ENCODE measurements at regions not wholly inside any gene's neighbourhood (a gene's known extent, or its start where the extent isn't known, plus 50 kb on each side); places are given as distances from the start of the nearest gene placed in this dataset.

DNA sequence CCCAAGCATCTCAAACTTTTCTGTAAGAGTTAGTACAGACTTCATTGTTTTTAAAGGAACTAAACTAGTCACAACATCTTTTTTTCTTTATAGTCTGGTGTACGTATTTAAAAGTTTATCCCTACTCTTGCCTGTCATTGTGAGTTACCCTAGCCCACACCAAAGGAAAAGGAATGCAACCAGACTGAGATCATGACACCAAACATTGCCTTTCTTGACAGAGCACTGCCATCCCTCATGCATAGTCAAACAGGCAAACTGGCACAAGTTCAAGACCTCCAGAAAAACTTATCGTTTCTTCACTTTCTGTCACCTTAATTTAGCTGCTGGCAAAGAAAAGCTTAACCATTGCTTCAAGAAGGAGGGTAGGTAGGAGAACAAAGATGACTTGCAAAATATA, 448.4 kb upstream of the MANEA start:
- in situ Hi-C loops (cut with MboI), result no loop called here
- Histone ChIP-seq H3K9ac (ENCODE audit: control insufficient read depth, insufficient read depth, low read length) (no peak overlapping the region), H3K79me2 (ENCODE audit: control insufficient read depth, insufficient read depth, low read length) (no peaks in the 10 kb centered on the region), H3K9me3 (replicated peaks; ENCODE audit: control insufficient read depth, insufficient read depth, low read length) (no peaks in the 10 kb centered on the region), H3K4me3 (no peak overlapping the region), H3K4me2 (ENCODE audit: control insufficient read depth, insufficient read depth) (no peak overlapping the region), H2AFZ (ENCODE audit: control insufficient read depth, low read depth, low read length) (no peak overlapping the region), H4K20me1 (ENCODE audit: control insufficient read depth, insufficient read depth) (no peaks in the 10 kb centered on the region), H3K4me1 (ENCODE audit: control insufficient read depth, insufficient read depth, low read length) (no peaks in the 10 kb centered on the region), H3K27me3 (replicated peaks in 1 of 2; ENCODE audit: control insufficient read depth in 2 of 2, insufficient read depth in 2 of 2, low read length in 1 of 2) (no peaks in the 10 kb centered on the region), H3K27ac (ENCODE audit: control insufficient read depth, insufficient read depth) (no peak overlapping the region), H3K36me3 (ENCODE audit: control insufficient read depth in 2 of 2, insufficient read depth in 2 of 2, low read length in 1 of 2) (no peaks in the 10 kb centered on the region)
- CTCF ChIA-PET, result no interaction called here
- BruUV-seq (replicated peaks), result no TSS peak
- DNase-seq (ENCODE audit: low read depth, low spot score), result no peak
- SMC1A ChIA-PET (ENCODE audit: uncharacterized antibody, unreplicated experiment), result no interaction called here
- POLR2A ChIA-PET, result no interaction called here
- no peak for FAIRE-seq
- TF ChIP-seq NR2C1 (IDR thresholded peaks at IDR 0.05) (no peak), ZZZ3 (IDR thresholded peaks at IDR 0.05; ENCODE audit: control insufficient read depth, insufficient read length, low read depth) (no peak)
- intact Hi-C loops (cut with micrococcal nuclease; ENCODE audit: unreplicated experiment), result no loop called here
- RAD21 ChIA-PET (ENCODE audit: unreplicated experiment), result no interaction called here
- no peak for ATAC-seq
- 8% methylated on average over 2 of the region's 2 CpGs for WGBS (ENCODE audit: insufficient coverage, insufficient replicate concordance, low lambda C conversion rate, missing lambda C conversion rate)

DNA sequence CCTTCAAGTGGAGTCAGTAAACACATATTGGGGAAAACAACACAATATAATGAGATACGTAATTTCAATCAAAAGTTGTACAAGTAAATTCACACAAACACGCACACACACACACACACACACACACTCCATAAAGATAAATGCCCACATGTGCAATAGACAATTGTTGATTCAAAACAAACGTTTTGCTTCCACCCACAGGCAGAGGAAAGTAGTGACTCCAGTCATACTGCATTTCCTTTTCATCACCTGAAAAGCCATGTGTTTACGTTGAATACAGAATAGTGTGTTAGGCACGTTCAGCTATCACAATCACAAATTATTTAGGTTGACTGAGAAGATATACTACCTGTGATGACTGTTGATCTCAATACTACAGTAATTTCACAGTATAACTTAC, 443.8 kb upstream of the MANEA start:
- RAD21 ChIA-PET (ENCODE audit: unreplicated experiment), result no interaction called here
- no peak overlapping the region for H3K4me2 ChIP-seq (ENCODE audit: control insufficient read depth, insufficient read depth)
- POLR2A ChIA-PET, result no interaction called here
- peak; percentile 54 for ATAC-seq
- no peaks in the 10 kb centered on the region for H4K20me1 ChIP-seq (ENCODE audit: control insufficient read depth, insufficient read depth)
- no peak overlapping the region for H3K9ac ChIP-seq (ENCODE audit: control insufficient read depth, insufficient read depth, low read length)
- no peak overlapping the region for H3K4me3 ChIP-seq
- no peak overlapping the region for H2AFZ ChIP-seq (ENCODE audit: control insufficient read depth, low read depth, low read length)
- SMC1A ChIA-PET (ENCODE audit: uncharacterized antibody, unreplicated experiment), result no interaction called here
- H3K27ac ChIP-seq (ENCODE audit: control insufficient read depth, insufficient read depth), result no peak overlapping the region
- WGBS (ENCODE audit: insufficient coverage, insufficient replicate concordance, low lambda C conversion rate, missing lambda C conversion rate), result 3% methylated on average over 5 of the region's 5 CpGs
- FAIRE-seq, result no peak
- no TSS peak for BruUV-seq (replicated peaks)
- intact Hi-C loops (cut with micrococcal nuclease; ENCODE audit: unreplicated experiment) (no loop called here), in situ Hi-C loops (cut with MboI) (no loop called here)
- no peaks in the 10 kb centered on the region for H3K27me3 ChIP-seq (replicated peaks in 1 of 2; ENCODE audit: control insufficient read depth in 2 of 2, insufficient read depth in 2 of 2, low read length in 1 of 2)
- H3K9me3 ChIP-seq (replicated peaks; ENCODE audit: control insufficient read depth, insufficient read depth, low read length), result no peaks in the 10 kb centered on the region
- no peaks in the 10 kb centered on the region for H3K36me3 ChIP-seq (ENCODE audit: control insufficient read depth in 2 of 2, insufficient read depth in 2 of 2, low read length in 1 of 2)
- TF ChIP-seq SMARCA5 (IDR thresholded peaks at IDR 0.05) (no peak), HCFC1 (IDR thresholded peaks at IDR 0.05; ENCODE audit: low read length) (no peak), SUPT20H (IDR thresholded peaks at IDR 0.05; ENCODE audit: borderline replicate concordance, control insufficient read depth, low read depth, low read length) (no peak), RAD21 (IDR thresholded peaks at IDR 0.05; ENCODE audit: insufficient read depth, low read depth, low read length) (peak; percentile 14; the same call in 1 of the 2 replicates), CBX5 (IDR thresholded peaks at IDR 0.05; ENCODE audit: low read depth) (no peak)
- CTCF ChIA-PET, result no interaction called here
- H3K4me1 ChIP-seq (ENCODE audit: control insufficient read depth, insufficient read depth, low read length), result no peaks in the 10 kb centered on the region
- no peaks in the 10 kb centered on the region for H3K79me2 ChIP-seq (ENCODE audit: control insufficient read depth, insufficient read depth, low read length)
- no peak for DNase-seq (ENCODE audit: low read depth, low spot score)

Measured in GM12878 (cell line).